NCI-H345 treated with DMSO at 0.1 percent for 48 hours (cell line): ENCODE measurements at regions not wholly inside any gene's neighbourhood (a gene's known extent, or its start where the extent isn't known, plus 50 kb on each side); places are given as distances from the start of the nearest gene placed in this dataset.

Experiments
- DNase-seq: peaks from one replicate; lab custom pipeline; 2025; ENCODE audit not compliant: unreplicated experiment; lab: John Stamatoyannopoulos, UW

- DNase-seq = no peak
Measured at GRCh38 chr18:28820353-28820752, 643.4 kb upstream of the CDH2 start.

GRCh38 chr18:28816155-28816554 is 639.2 kb upstream of the CDH2 start:
- DNase-seq = no peak

GRCh38 chr18:28814365-28814764 is 637.4 kb upstream of the CDH2 start:
- DNase-seq = no peak

GRCh38 chr18:28808373-28808772 is 631.4 kb upstream of the CDH2 start:
- no peak for DNase-seq

GRCh38 chr18:28805491-28805890 is 628.6 kb upstream of the CDH2 start:
- no peak for DNase-seq

- no peak for DNase-seq
Measured at GRCh38 chr18:28804512-28805202, 627.7 kb upstream of the CDH2 start.

- no peak for DNase-seq
Measured at GRCh38 chr18:28802546-28802945, 625.6 kb upstream of the CDH2 start.

- no peak for DNase-seq
Measured at GRCh38 chr18:28801876-28802275, 624.9 kb upstream of the CDH2 start.

GRCh38 chr18:28794459-28795245 is 617.7 kb upstream of the CDH2 start:
- no peak for DNase-seq

- no peak for DNase-seq
Measured at GRCh38 chr18:28793901-28794300, 617.0 kb upstream of the CDH2 start.

- no peak for DNase-seq
Measured at GRCh38 chr18:28792404-28793086, 615.6 kb upstream of the CDH2 start.

GRCh38 chr18:28791101-28791500 is 614.2 kb upstream of the CDH2 start:
- no peak for DNase-seq

- no peak for DNase-seq
Measured at GRCh38 chr18:28789502-28789901, 612.6 kb upstream of the CDH2 start.

- no peak for DNase-seq
Measured at GRCh38 chr18:28786926-28787325, 610.0 kb upstream of the CDH2 start.

GRCh38 chr18:28781616-28782362 is 604.9 kb upstream of the CDH2 start:
- no peak for DNase-seq

- DNase-seq = no peak
Measured at GRCh38 chr18:28778706-28779105, 601.8 kb upstream of the CDH2 start.

- DNase-seq = no peak
Measured at GRCh38 chr18:28777756-28778155, 600.8 kb upstream of the CDH2 start.

- DNase-seq = no peak
Measured at GRCh38 chr18:28771849-28772248, 594.9 kb upstream of the CDH2 start.

GRCh38 chr18:28768791-28769768 is 592.1 kb upstream of the CDH2 start:
- no peak for DNase-seq

- DNase-seq = no peak
Measured at GRCh38 chr18:28767727-28768211, 590.8 kb upstream of the CDH2 start.
